Activated B cell treated with CpG ODN at 0.5 μM for 24 hours (primary cell): ENCODE measurements at regions not wholly inside any gene's neighbourhood (a gene's known extent, or its start where the extent isn't known, plus 50 kb on each side); places are given as distances from the start of the nearest gene placed in this dataset.

Source experiments
- ATAC-seq: fragments of 200-7000 bp; cut with Tn5 transposase; one replicate; pipeline ENCODE4 v1.10.0; 2021; ENCODE audit warnings: low read depth, mild to moderate bottlenecking, moderate library complexity
- CTCF ChIA-PET: fragments of 350-600 bp; sonication (Branson Sonifier 250); formaldehyde crosslinking; loops from one replicate; lab custom pipeline; 2021; ENCODE audit warnings: antibody characterized with exemption; lab: Charles Lee
- POLR2A ChIA-PET: fragments of 350-600 bp; sonication (Branson Sonifier 250); formaldehyde crosslinking; loops from one replicate; lab custom pipeline; 2021; ENCODE audit warnings: antibody characterized with exemption; lab: Charles Lee
- DNase-seq: peaks from one replicate; pipeline ENCODE4 v3.0.0; 2022
- H3K27ac Mint-ChIP-seq: one replicate; pipeline ENCODE4 v1.8.0; 2020; ENCODE audit warnings: mixed read lengths
- H3K27me3 Mint-ChIP-seq: one replicate; pipeline ENCODE4 v1.8.0; 2021; ENCODE audit warnings: mixed read lengths
- H3K36me3 Mint-ChIP-seq: one replicate; pipeline ENCODE4 v1.8.0; 2021; ENCODE audit warnings: low read depth, mixed read lengths
- H3K4me1 Mint-ChIP-seq: one replicate; pipeline ENCODE4 v1.8.0; 2021; ENCODE audit warnings: mixed read lengths
- H3K4me3 Mint-ChIP-seq: one replicate; pipeline ENCODE4 v1.8.0; 2020; ENCODE audit warnings: mild to moderate bottlenecking, mixed read lengths
- H3K9me3 Mint-ChIP-seq: one replicate; pipeline ENCODE4 v1.8.0; 2020; ENCODE audit warnings: mixed read lengths
- CTCF ChIP-seq: fragments of 200-600 bp; IDR thresholded peaks from one replicate; pipeline ENCODE4 v1.8.0; 2022; ENCODE audit warnings: antibody characterized with exemption, mild to moderate bottlenecking
- intact Hi-C: fragments of 100-400 bp; cut with micrococcal nuclease; formaldehyde crosslinking; loops from one replicate; pipeline ENCODE4 v1.15.1; 2024

- no peaks in the 10 kb centered on the region for H3K36me3 Mint-ChIP-seq
- ATAC-seq (no peak), DNase-seq (no peak)
- H3K27ac Mint-ChIP-seq = no peak overlapping the region
- intact Hi-C loops = no loop called here
- no peaks in the 10 kb centered on the region for H3K4me1 Mint-ChIP-seq
- peaks cover 4% of the 10 kb centered on the region for H3K27me3 Mint-ChIP-seq
- H3K4me3 Mint-ChIP-seq = no peak overlapping the region
- TF ChIP-seq CTCF = no peak
- CTCF ChIA-PET = no interaction called here
- peaks cover 3% of the 10 kb centered on the region for H3K9me3 Mint-ChIP-seq
- POLR2A ChIA-PET = no interaction called here
These were observed 466.6 kb upstream of the PROX1 start for GRCh38 chr1:213521206-213521605.

GRCh38 chr1:213523781-213524398 is 463.9 kb upstream of the PROX1 start:
- CTCF ChIA-PET = no interaction called here
- no peak overlapping the region for H3K27ac Mint-ChIP-seq
- POLR2A ChIA-PET = no interaction called here

GRCh38 chr1:213526306-213526705 is 461.5 kb upstream of the PROX1 start:
- no peak for DNase-seq
- H3K36me3 Mint-ChIP-seq = no peaks in the 10 kb centered on the region
- no peaks in the 10 kb centered on the region for H3K9me3 Mint-ChIP-seq
- POLR2A ChIA-PET = no interaction called here
- ATAC-seq = no peak
- no peak overlapping the region for H3K4me3 Mint-ChIP-seq
- no peaks in the 10 kb centered on the region for H3K27me3 Mint-ChIP-seq
- intact Hi-C loops = no loop called here
- no peaks in the 10 kb centered on the region for H3K4me1 Mint-ChIP-seq
- no peak overlapping the region for H3K27ac Mint-ChIP-seq
- CTCF ChIA-PET = no interaction called here
- no peak for TF ChIP-seq CTCF

More at GRCh38 chr1:213523781-213524398, 463.9 kb upstream of the PROX1 start:
- Mint-ChIP-seq H3K4me3 (no peak overlapping the region), H3K36me3 (no peaks in the 10 kb centered on the region), H3K9me3 (peaks cover 3% of the 10 kb centered on the region), H3K4me1 (no peaks in the 10 kb centered on the region), H3K27me3 (peaks cover 2% of the 10 kb centered on the region)
- no peak for ATAC-seq
- intact Hi-C loops = no loop called here
- TF ChIP-seq CTCF = no peak
- DNase-seq = no peak

GRCh38 chr1:213530611-213531320 is 457.0 kb upstream of the PROX1 start:
- Mint-ChIP-seq H3K4me1 (no peaks in the 10 kb centered on the region), H3K27ac (no peak overlapping the region), H3K4me3 (no peak overlapping the region), H3K36me3 (no peaks in the 10 kb centered on the region), H3K9me3 (no peaks in the 10 kb centered on the region), H3K27me3 (no peaks in the 10 kb centered on the region)
- TF ChIP-seq CTCF = no peak
- DNase-seq (no peak), ATAC-seq (no peak)
- ChIA-PET POLR2A (no interaction called here), CTCF (no interaction called here)
- intact Hi-C loops = no loop called here

- Mint-ChIP-seq H3K27ac (no peak overlapping the region), H3K4me1 (no peaks in the 10 kb centered on the region), H3K4me3 (no peak overlapping the region), H3K36me3 (no peaks in the 10 kb centered on the region), H3K27me3 (no peaks in the 10 kb centered on the region), H3K9me3 (peaks cover 3% of the 10 kb centered on the region)
- TF ChIP-seq CTCF = no peak
- ATAC-seq = no peak
- CTCF ChIA-PET = no interaction called here
- intact Hi-C loops = no loop called here
- POLR2A ChIA-PET = no interaction called here
- DNase-seq = no peak
These were observed 456.1 kb upstream of the PROX1 start for GRCh38 chr1:213531369-213532310.
